NCI-H748 (cell line): ENCODE measurements at regions not wholly inside any gene's neighbourhood (a gene's known extent, or its start where the extent isn't known, plus 50 kb on each side); places are given as distances from the start of the nearest gene placed in this dataset.
"Not testable (repeated sequence)": the region's sequence is repeated elsewhere in the genome, so short reads cannot be mapped to it uniquely, and the experiment has no call there.

Experiments used
- DNase-seq: peaks from one replicate; lab custom pipeline; 2025; ENCODE audit not compliant: unreplicated experiment; lab: John Stamatoyannopoulos, UW

GRCh38 chr14:55843718-55844403 lies 263.9 kb downstream of the KTN1 start:
- no peak for DNase-seq

GRCh38 chr14:55845963-55846825 lies 266.2 kb downstream of the KTN1 start:
- DNase-seq: no peak

- no peak for DNase-seq
Observed at GRCh38 chr14:55846826-55847446, 266.9 kb downstream of the KTN1 start.

- DNase-seq: no peak
Observed at GRCh38 chr14:55847766-55848165, 267.8 kb downstream of the KTN1 start.

GRCh38 chr14:55848964-55849363 lies 269.0 kb downstream of the KTN1 start:
- no peak for DNase-seq

GRCh38 chr14:55849833-55850232 lies 268.4 kb upstream of the PELI2 start:
- no peak for DNase-seq

GRCh38 chr14:55850825-55851241 lies 267.4 kb upstream of the PELI2 start:
- DNase-seq: no peak

- DNase-seq: no peak
Observed at GRCh38 chr14:55851301-55851700, 266.9 kb upstream of the PELI2 start.

GRCh38 chr14:55851961-55852360 lies 266.2 kb upstream of the PELI2 start:
- DNase-seq: no peak

GRCh38 chr14:55855751-55856150 lies 262.5 kb upstream of the PELI2 start:
- DNase-seq: no peak

- DNase-seq: no peak
Observed at GRCh38 chr14:55858604-55859003, 259.6 kb upstream of the PELI2 start.

- not testable (repeated sequence) for DNase-seq
Observed at GRCh38 chr14:55861561-55861960, 256.6 kb upstream of the PELI2 start.

GRCh38 chr14:55864890-55865655 lies 253.1 kb upstream of the PELI2 start:
- DNase-seq: peak; percentile 15

- DNase-seq: no peak
Observed at GRCh38 chr14:55867311-55867710, 250.9 kb upstream of the PELI2 start.

- no peak for DNase-seq
Observed at GRCh38 chr14:55867719-55868118, 250.5 kb upstream of the PELI2 start.

GRCh38 chr14:55869397-55870049 lies 248.7 kb upstream of the PELI2 start:
- no peak for DNase-seq

GRCh38 chr14:55873169-55873568 lies 245.0 kb upstream of the PELI2 start:
- DNase-seq: no peak

- no peak for DNase-seq
Observed at GRCh38 chr14:55874785-55875184, 243.4 kb upstream of the PELI2 start.

- DNase-seq: no peak
Observed at GRCh38 chr14:55877942-55878341, 240.3 kb upstream of the PELI2 start.

GRCh38 chr14:55881577-55882241 lies 236.5 kb upstream of the PELI2 start:
- DNase-seq: no peak
